Lower leg skin (tissue), 3 donors: ENCODE measurements at regions not wholly inside any gene's neighbourhood (a gene's known extent, or its start where the extent isn't known, plus 50 kb on each side); places are given as distances from the start of the nearest gene placed in this dataset.
"Not testable (repeated sequence)": the region's sequence is repeated elsewhere in the genome, so short reads cannot be mapped to it uniquely, and the experiment has no call there.

Experiments used
- POLR2A ChIP-seq, 2 donors: fragments of 450-650 bp; IDR thresholded peaks; one replicate each; pipeline ENCODE4 v1.6.1; 2016 to 2017; ENCODE audit warnings: antibody characterized with exemption in 2 of 2, mild to moderate bottlenecking in 1 of 2, moderate library complexity in 1 of 2
- TF ChIP-seq, protein P1 (sequence below), 3 donors: fragments of 450-650 bp; IDR thresholded peaks; one replicate each; pipeline ENCODE4 v1.5.1; 2016; ENCODE audit warnings: antibody characterized with exemption in 3 of 3, mild to moderate bottlenecking in 3 of 3, moderate library complexity in 2 of 3

DNA sequence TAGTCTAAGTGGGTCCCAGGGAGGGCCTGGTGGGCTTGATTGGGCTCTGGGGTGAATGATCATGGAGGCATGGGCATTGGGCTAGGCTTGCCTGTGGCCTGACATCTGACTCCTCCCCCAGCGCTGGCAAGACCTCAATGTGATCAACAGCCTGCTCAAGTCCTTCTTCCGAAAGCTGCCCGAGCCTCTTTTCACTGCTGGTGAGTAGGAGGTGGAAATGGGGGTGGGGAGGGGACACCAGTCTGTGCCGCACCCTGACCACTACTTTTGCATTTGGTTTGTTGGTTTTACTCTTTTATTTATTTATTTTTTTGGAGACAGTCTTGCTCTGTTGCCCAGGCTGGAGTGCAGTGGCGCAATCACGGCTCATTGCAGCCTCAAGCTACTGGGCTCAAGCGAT, 116.7 kb downstream of the ZNF267 start:
- TF ChIP-seq, protein P1, sequence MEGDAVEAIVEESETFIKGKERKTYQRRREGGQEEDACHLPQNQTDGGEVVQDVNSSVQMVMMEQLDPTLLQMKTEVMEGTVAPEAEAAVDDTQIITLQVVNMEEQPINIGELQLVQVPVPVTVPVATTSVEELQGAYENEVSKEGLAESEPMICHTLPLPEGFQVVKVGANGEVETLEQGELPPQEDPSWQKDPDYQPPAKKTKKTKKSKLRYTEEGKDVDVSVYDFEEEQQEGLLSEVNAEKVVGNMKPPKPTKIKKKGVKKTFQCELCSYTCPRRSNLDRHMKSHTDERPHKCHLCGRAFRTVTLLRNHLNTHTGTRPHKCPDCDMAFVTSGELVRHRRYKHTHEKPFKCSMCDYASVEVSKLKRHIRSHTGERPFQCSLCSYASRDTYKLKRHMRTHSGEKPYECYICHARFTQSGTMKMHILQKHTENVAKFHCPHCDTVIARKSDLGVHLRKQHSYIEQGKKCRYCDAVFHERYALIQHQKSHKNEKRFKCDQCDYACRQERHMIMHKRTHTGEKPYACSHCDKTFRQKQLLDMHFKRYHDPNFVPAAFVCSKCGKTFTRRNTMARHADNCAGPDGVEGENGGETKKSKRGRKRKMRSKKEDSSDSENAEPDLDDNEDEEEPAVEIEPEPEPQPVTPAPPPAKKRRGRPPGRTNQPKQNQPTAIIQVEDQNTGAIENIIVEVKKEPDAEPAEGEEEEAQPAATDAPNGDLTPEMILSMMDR (IDR thresholded peaks at IDR 0.05): not testable (repeated sequence)
- TF ChIP-seq POLR2A (IDR thresholded peaks at IDR 0.05): not testable (repeated sequence)
